Hepatocyte (in vitro differentiated cells): ENCODE measurements at regions not wholly inside any gene's neighbourhood (a gene's known extent, or its start where the extent isn't known, plus 50 kb on each side); places are given as distances from the start of the nearest gene placed in this dataset.
A peak's percentile ranks its signal among the peaks of the same experiment; 100 is the strongest.

ENCODE experiments used
- DNase-seq: peaks from one replicate; pipeline ENCODE4 v3.0.0-alpha.2; 2016; ENCODE audit warnings: low spot score
- H2AFZ ChIP-seq: fragments of 200-600 bp; sonication (generic); 2 replicates; pipeline ENCODE4 v1.6.0; 2016; ENCODE audit warnings: antibody characterized with exemption, mild to moderate bottlenecking
- H3K27ac ChIP-seq: fragments of 200-600 bp; sonication (generic); 2 replicates; pipeline ENCODE4 v1.5.1; 2016; ENCODE audit warnings: mild to moderate bottlenecking
- H3K27me3 ChIP-seq: fragments of 200-600 bp; sonication (generic); 2 replicates; pipeline ENCODE4 v1.6.1; 2016
- H3K36me3 ChIP-seq: fragments of 200-600 bp; sonication (generic); replicated peaks from 2 replicates; pipeline ENCODE4 v1.5.1; 2016; ENCODE audit warnings: low read depth; ENCODE audit not compliant: insufficient read depth
- H3K4me1 ChIP-seq: fragments of 200-600 bp; sonication (generic); 2 replicates; pipeline ENCODE4 v1.5.1; 2016; ENCODE audit warnings: mild to moderate bottlenecking, moderate library complexity; ENCODE audit not compliant: insufficient read depth
- H3K4me2 ChIP-seq: fragments of 200-600 bp; sonication (generic); 2 replicates; pipeline ENCODE4 v1.6.0; 2016
- H3K4me3 ChIP-seq: fragments of 200-600 bp; sonication (generic); 2 replicates; pipeline ENCODE4 v1.5.1; 2016; ENCODE audit warnings: mild to moderate bottlenecking
- H3K79me2 ChIP-seq: fragments of 200-600 bp; sonication (generic); 2 replicates; pipeline ENCODE4 v1.6.0; 2017; ENCODE audit warnings: mild to moderate bottlenecking
- H3K9me2 ChIP-seq: fragments of 200-600 bp; sonication (generic); replicated peaks from 2 replicates; pipeline ENCODE4 v1.6.0; 2017; ENCODE audit warnings: mild to moderate bottlenecking; ENCODE audit not compliant: insufficient read depth
- H3K9me3 ChIP-seq: fragments of 200-600 bp; sonication (generic); 2 replicates; pipeline ENCODE4 v1.5.1; 2016; ENCODE audit warnings: low read depth, mild to moderate bottlenecking
- H4K20me1 ChIP-seq: fragments of 200-600 bp; sonication (generic); 2 replicates; pipeline ENCODE4 v1.6.0; 2016; ENCODE audit warnings: mild to moderate bottlenecking; ENCODE audit not compliant: insufficient read depth, poor library complexity, severe bottlenecking
- CTCF ChIP-seq: fragments of 200-600 bp; sonication (generic); IDR thresholded peaks from 2 replicates; pipeline ENCODE4 v1.5.1; 2016; ENCODE audit warnings: antibody characterized with exemption, mild to moderate bottlenecking; ENCODE audit not compliant: poor library complexity
- EZH2 ChIP-seq: fragments of 200-600 bp; sonication (generic); IDR thresholded peaks from 2 replicates; pipeline ENCODE4 v1.6.1; 2016; ENCODE audit warnings: antibody characterized with exemption, mild to moderate bottlenecking, borderline replicate concordance
- EZH2phosphoT487 ChIP-seq: fragments of 200-600 bp; sonication (generic); IDR thresholded peaks from one replicate; pipeline ENCODE4 v1.6.1; 2018; ENCODE audit warnings: antibody characterized with exemption, mild to moderate bottlenecking, low read depth, moderate library complexity; ENCODE audit not compliant: unreplicated experiment, severe bottlenecking
- WGBS: methylation state at CpG from one replicate; pipeline ENCODE4 v1.1.6; 2016; ENCODE audit warnings: low lambda C conversion rate; ENCODE audit errors: missing lambda C conversion rate; 5-methylcytosine and 5-hydroxymethylcytosine counted together

GRCh38 chr4:13977746-13978145, 350.2 kb upstream of the BOD1L1 start:
- no peak overlapping the region for H3K4me3 ChIP-seq
- H2AFZ ChIP-seq = no peak overlapping the region
- peaks cover 8% of the 10 kb centered on the region for H3K4me1 ChIP-seq
- no peaks in the 10 kb centered on the region for H3K27me3 ChIP-seq
- no peaks in the 10 kb centered on the region for H3K9me3 ChIP-seq
- WGBS = 92% methylated on average over 5 of the region's 5 CpGs
- H3K36me3 ChIP-seq = no peaks in the 10 kb centered on the region
- TF ChIP-seq EZH2 (no peak), EZH2phosphoT487 (no peak), CTCF (no peak)
- no peak for DNase-seq
- no peaks in the 10 kb centered on the region for H4K20me1 ChIP-seq
- H3K4me2 ChIP-seq = no peak overlapping the region
- H3K79me2 ChIP-seq = no peaks in the 10 kb centered on the region
- H3K9me2 ChIP-seq = no peaks in the 10 kb centered on the region
- H3K27ac ChIP-seq = no peak overlapping the region

GRCh38 chr4:13980317-13981310, 353.1 kb upstream of the BOD1L1 start:
- Histone ChIP-seq H4K20me1 (no peaks in the 10 kb centered on the region), H3K79me2 (no peaks in the 10 kb centered on the region), H3K36me3 (no peaks in the 10 kb centered on the region), H3K9me3 (no peaks in the 10 kb centered on the region), H3K9me2 (no peaks in the 10 kb centered on the region), H3K27me3 (no peaks in the 10 kb centered on the region), H3K4me1 (peaks cover 11% of the 10 kb centered on the region), H3K4me3 (no peak overlapping the region), H2AFZ (no peak overlapping the region), H3K27ac (peak overlapping the region; percentile 48), H3K4me2 (peak overlapping the region; percentile 51)
- peak; percentile 27 for DNase-seq
- 56% methylated on average over 8 of the region's 8 CpGs for WGBS
- TF ChIP-seq CTCF = no peak
- TF ChIP-seq EZH2phosphoT487 = peak; percentile 29

- 81% methylated on average over 8 of the region's 8 CpGs for WGBS
- TF ChIP-seq EZH2phosphoT487 (no peak), CTCF (no peak)
Measured at GRCh38 chr4:13981499-13981898, 354.0 kb upstream of the BOD1L1 start.

More at GRCh38 chr4:13981499-13981898, 354.0 kb upstream of the BOD1L1 start:
- no peak for DNase-seq
- Histone ChIP-seq H3K27me3 (no peaks in the 10 kb centered on the region), H3K27ac (peak overlapping the region; percentile 48), H3K4me3 (no peak overlapping the region), H2AFZ (no peak overlapping the region), H3K79me2 (no peaks in the 10 kb centered on the region), H3K9me2 (no peaks in the 10 kb centered on the region), H3K36me3 (no peaks in the 10 kb centered on the region), H3K4me2 (peak overlapping the region; percentile 51), H3K9me3 (no peaks in the 10 kb centered on the region), H4K20me1 (no peaks in the 10 kb centered on the region), H3K4me1 (peaks cover 13% of the 10 kb centered on the region)
